Fibroblast of skin of back (primary cell): ENCODE measurements at regions not wholly inside any gene's neighbourhood (a gene's known extent, or its start where the extent isn't known, plus 50 kb on each side); places are given as distances from the start of the nearest gene placed in this dataset.
A peak's percentile ranks its signal among the peaks of the same experiment; 100 is the strongest.
"Not testable (repeated sequence)": the region's sequence is repeated elsewhere in the genome, so short reads cannot be mapped to it uniquely, and the experiment has no call there.

Experiments
- DNase-seq: peaks from one replicate; pipeline ENCODE4 v3.0.0-alpha.2; 2013

GRCh38 chr1:61579802-61580201 is 145.1 kb downstream of the TM2D1 start:
- no peak for DNase-seq

DNA sequence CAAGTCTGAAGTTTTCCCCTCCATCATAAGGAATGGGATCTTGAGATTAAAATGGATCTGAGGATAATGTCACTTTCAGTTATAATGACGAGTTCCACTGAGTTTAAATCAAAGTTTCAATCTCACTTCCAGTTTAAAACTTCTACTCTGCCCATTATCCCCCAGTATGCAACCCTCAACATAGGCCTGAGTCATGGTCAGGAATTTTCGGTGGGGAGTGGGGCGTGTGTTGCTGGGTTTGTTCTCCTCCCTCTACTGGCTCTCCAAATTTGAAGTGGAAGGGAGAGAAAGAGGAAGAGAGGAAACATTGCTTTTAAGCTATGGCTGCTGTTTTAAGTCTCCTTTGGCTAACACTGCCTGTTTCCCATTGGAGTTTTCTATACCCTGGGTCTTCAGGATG is 152.9 kb downstream of the TM2D1 start:
- DNase-seq = peak; percentile 15

DNA sequence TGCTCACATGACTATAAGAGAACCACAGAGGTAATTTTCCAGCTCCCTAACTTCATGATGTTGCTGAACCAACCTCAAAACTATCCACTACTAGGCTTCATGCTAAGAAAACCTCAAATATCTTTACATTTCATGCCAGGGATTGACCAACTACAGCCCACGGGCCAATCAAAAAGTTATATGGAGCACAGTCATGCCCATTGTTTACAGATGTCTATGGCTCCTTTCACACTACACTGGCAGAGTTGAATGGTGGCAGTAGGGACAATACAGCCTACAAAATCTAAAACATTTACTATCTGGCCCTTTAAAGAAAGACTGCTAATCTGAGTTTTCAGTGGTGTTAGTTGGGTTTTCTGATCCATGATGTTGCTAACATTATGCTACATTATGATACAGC is 154.8 kb downstream of the TM2D1 start:
- no peak for DNase-seq

DNA sequence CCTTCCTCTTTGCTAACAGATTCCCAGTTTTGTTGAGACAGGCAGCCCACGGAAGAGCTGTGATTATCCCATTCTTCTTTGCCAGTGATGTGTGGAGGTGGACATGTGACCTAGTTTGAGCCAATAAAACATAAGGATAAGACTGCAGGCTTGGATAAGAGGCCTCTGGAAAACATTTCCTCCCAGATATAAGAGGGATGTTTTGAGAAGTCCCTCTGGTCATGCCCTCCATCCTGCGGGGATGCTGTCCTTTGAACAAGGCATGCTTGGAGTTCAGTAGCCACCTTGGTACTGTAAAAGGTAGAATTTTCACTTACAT is 155.7 kb downstream of the TM2D1 start:
- DNase-seq = no peak

- DNase-seq = no peak
These were observed 156.3 kb downstream of the TM2D1 start for GRCh38 chr1:61568460-61569302.

DNA sequence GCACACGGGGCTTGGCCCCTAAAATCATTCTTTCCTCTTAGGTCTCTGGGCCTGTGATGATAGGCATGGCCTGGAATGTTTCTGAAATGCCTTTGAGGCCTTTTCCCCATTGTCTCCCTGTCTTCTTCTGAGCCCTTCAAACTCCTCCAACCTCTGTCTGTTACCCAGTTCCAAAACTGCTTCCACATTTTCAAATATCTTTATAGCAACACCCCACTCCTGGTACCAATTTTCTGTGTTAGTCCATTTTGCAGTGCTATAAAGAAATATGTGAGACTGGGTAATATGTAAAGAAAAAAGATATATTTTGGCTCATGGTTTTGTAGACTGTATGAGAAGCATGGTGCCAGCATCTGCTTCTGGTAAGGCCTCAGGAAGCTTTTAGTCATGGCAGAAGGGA is 158.8 kb downstream of the TM2D1 start:
- DNase-seq = no peak

GRCh38 chr1:61563611-61564010 is 161.3 kb downstream of the TM2D1 start:
- no peak for DNase-seq

GRCh38 chr1:61561666-61562065 is 163.3 kb downstream of the TM2D1 start:
- DNase-seq = peak; percentile 44

DNA sequence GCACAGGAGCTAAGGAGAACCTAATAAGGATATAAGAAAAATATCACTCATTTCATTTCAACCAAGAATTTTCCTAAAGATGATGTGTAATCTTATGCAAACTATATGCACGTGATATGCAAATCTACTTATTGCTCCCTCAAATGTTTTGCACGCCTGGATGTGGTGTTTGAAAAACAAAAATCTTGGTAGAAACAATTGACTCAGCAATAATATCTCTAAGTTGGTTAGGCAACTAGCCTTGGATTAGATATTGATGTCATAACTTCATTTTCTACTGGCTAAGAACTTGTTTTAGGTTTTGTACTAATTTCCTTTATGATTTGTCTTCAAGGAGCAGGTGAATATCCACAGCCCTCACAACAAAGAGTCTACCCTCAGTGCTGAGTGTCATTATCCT is 164.6 kb downstream of the TM2D1 start:
- no peak for DNase-seq

DNA sequence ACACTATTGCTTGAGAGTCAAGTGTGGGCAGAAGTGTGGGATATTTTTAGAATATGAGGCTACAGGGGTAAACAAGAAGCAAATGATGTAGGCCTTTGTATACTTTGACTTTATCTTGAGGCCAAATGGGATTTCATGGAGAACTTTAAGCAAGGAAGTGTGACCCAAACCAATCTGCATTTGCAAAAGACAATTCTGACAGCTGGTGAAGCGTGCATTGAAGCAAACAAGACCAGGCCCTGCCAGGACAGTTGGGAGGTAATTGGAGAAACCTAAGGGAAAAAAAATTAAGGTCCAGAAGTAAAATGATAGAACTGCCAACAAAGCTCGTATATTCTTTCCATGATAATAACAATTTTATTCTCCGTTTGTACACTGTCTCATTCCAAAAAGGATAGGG is 168.3 kb downstream of the TM2D1 start:
- no peak for DNase-seq

GRCh38 chr1:61552630-61553305 is 172.2 kb downstream of the TM2D1 start:
- DNase-seq = no peak

- not testable (repeated sequence) for DNase-seq
These were observed 177.6 kb downstream of the TM2D1 start for GRCh38 chr1:61547302-61547701.

- not testable (repeated sequence) for DNase-seq
These were observed 180.1 kb downstream of the TM2D1 start for GRCh38 chr1:61544870-61545269.

GRCh38 chr1:61543498-61543897 is 181.4 kb downstream of the TM2D1 start:
- DNase-seq = not testable (repeated sequence)

DNA sequence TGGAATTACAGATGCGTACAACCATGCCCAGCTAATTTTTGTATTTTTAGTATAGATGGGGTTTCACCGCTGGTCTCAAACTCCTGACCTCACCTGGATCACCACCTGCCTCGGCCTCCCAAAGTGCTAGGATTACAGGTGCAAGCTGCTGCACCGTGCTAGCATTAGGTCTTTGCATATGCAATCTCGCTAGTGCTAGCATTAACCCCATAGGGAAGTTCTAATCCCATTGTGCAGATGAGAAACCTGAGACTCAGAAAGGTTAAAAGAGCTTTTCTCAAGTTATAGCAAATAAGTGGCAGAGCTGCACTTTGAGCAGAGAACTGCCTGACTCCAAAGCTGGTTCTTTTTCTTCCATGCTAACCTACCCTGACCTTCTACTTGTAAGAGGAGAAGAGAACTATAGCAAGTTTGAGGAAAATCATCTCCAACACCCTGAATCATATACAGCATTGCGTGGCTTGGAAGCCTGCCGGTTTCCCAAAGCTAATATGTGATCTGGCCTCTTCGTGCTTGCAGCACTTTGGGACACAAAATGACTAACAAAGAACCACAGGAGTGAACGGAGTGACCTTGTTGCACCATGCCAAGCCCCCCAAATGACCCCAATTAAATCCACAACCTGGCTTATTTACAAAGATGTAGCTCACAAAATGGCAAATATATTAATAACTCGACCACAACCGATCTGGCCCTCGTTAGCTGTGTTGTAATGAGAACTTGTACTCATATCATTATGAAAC is 185.1 kb downstream of the TM2D1 start:
- DNase-seq = no peak

GRCh38 chr1:61538228-61538627 is 186.7 kb downstream of the TM2D1 start:
- DNase-seq = no peak

DNA sequence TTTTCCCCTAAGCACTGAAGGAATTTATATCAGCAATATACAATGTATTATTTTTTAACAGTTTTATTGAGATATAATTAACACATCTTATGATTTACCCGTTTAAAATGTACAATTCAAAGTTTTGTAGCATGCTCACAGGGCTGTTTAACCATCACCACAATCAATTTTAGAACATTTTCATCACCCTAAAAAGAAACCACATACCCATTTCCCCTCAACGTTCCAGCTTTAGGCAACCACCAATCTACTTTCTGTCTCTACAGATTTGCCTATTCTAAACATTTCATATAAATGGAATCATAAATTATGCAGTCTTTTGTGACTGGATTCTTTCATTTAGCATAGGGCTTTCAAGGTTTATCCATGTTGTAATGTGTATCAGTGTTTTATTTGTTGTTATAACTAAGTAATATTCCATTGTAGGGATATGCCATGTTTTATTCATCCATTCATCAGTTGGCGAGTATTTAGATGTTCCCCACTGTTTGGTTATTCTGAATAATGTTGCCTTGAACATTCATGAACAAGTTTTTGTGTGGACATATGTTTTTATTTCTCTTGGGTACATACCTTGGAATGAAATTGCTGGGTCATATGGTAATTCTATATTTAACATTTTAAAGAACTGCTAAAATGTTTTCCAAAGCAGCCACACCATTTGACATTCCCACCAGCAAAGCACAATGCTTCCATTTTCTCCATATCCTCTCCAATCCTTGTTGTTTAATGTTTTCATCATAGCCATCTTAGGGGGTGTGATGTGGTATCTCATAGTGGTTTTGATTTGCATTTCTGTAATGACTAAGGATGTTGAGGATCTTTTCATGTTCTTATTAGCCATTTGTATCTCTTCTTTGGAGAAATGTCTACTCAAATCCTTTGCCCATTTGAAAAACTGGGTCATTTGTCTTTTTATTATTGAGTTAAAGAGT is 188.5 kb downstream of the TM2D1 start:
- DNase-seq = no peak

GRCh38 chr1:61534847-61535246 is 190.1 kb downstream of the TM2D1 start:
- no peak for DNase-seq

DNA sequence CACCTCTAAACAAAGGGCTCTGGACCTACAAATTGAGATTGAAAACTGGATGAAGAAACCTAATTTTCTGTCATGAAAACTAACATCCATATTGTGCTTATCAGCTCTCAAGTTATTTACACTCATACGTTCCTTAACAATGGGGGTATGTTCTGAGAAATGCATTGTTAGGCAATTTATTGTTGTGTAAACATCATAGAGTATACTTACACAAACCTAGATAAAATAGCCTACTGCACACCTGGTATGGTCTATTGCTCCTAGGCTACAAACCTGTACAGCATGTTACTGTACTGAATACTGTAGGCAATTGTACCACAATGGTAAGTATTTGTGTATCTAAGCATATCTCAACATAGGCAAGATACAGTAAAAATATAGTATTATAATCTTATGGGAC is 191.4 kb downstream of the TM2D1 start:
- DNase-seq = no peak

DNA sequence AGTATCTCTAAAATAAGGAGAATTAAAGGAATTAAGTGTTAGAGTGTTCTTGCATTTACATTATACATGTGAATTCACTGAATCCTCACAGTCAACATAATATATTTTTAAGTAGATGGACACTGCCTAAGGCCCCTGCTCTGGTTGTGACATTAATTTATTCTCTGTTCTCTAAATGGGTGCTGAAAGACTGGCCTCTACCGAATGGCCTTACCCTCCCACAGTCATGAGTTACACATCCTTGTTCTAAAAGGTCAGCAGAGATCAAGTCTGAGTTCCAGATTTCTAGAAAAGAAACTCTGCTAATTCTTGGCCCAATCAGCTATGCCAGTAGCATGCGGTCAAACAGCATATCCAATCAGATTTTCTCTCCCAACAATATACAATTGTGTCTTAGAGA is 193.2 kb downstream of the TM2D1 start:
- DNase-seq = no peak

DNA sequence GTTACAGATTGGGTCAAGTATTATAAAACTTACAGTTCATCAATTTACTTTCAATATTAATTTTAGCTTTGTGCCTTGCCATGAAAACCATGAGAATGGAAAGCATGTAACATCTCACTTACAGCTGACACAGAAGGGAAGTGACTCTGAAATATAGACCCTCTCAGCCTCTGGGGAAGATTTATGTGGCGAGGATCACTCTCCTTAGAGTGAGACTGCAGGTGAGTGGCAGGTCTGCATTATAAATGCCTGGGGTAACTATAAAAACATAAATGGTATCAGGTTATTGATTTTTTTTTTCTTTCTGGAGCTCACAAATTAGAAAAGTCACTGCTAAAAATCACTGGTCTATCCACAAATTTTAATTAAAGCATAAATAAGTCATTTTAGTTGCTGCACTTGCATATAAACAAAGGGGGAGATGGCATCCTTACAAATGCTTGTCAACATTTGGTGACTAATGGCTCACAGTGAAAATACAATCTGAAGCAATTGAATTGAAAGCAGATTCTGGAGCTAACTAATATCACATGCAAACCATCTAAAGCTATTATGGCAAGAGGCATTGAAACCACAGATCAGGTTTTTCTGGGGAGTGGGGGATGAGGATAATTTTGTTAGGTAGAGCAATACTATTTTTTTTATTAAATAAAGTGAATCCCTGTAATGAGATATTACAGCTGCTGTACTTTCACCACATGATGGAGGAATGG is 200.9 kb downstream of the TM2D1 start:
- DNase-seq = no peak

DNA sequence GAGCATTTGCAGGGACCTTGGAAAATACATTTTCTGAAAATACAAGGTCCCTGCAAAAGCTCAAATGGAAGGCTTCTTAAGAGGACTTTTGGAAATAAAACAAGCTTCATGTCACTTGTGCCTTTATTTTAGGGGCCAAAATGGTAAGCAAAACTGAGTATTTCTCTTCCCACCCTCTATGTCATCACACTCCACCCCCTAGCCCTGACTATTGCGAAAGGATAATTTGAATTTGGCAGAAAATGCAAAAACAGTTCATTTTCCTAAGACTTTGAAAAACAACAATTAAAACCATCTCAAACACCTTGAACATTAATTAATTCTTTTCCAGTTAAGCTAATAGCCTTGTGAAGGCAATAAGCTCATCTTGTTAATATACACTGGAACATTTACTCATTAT is 201.7 kb downstream of the TM2D1 start:
- no peak for DNase-seq
